Medulla oblongata (tissue), 1 donor: ENCODE measurements at regions not wholly inside any gene's neighbourhood (a gene's known extent, or its start where the extent isn't known, plus 50 kb on each side); places are given as distances from the start of the nearest gene placed in this dataset.
"Not testable (repeated sequence)": the region's sequence is repeated elsewhere in the genome, so short reads cannot be mapped to it uniquely, and the experiment has no call there.

Experiments used
- DNase-seq: peaks from one replicate; pipeline ENCODE4 v3.0.0-alpha.2; 2015; ENCODE audit errors: extremely low spot score

DNA sequence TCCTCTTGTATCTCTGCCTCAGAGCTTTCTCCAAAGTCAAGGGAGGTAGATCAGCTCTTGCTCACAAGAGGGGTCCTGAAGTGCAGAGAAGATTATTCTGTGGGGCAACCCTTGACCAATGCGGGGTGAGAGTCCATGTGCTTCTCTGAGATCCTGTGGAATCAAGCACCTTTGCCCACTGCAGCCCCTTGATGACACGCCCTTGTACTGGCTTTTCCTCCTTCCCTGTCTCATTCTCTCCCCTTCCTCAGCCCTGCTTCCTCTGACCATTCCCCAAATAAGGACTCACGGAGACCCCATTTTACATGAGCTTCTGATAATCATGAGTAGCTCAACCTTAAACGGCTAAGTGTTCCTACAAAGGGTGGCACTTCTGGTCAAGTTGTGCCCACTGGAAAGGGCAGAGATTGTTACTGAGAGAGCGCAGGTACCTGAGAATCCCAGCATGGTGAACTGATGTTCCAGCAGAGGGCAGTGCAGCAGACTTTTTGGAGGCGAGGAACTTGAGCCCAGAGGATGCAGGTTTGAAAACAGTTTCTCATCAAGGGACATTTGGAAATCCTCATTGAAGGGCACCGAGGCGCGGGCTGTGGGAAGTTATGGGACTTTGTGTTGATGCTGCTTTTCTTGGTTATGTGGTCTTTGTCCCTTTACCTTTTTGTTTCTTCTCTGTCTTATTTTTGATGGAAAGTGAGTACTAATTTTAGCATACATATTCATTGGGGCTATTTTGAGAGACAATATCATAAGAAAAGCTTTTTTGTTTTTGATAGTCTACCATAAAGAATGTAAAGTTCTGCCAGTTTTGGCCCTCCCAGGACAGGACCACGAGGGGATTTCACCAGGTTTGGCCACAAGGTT is 201.3 kb downstream of the RBM46 start:
- DNase-seq = peak; percentile 58

DNA sequence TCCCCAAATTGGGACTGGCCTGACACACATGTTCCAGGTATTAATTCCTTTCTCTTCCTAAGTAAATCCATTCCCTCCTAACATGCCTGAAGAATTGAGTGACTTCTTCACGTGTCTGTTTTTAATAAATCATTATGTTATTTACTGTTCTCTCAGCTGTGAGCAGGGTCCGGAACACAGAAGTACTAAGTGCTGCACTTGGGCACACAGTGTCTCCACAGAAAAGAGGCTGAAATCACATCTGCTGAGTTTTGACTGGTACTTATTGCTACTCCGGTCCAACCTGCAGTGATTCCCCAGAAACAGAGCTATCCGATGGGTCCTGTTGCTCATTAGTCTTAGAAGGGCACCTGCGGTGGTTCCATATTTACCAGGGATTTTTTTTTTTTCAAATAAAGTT is 202.6 kb downstream of the RBM46 start:
- no peak for DNase-seq

DNA sequence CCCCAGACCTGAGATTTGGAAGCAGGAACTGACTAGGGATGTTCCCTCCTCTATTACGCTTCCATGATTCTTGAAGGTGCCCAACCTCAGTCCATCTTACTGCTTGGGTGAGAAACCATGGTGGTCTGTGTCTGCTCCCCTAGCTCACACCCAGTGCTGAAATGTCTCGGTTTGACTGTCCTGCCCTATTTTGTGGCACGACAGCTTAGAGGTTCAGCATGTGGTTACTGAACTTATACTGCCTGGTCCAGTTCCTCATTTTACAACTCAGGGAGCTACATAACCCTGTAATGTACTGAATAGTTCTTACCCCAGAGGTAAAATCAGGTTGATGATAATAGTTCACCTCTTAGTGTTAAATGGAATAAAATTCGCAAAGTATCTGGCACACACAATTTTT is 203.1 kb downstream of the RBM46 start:
- no peak for DNase-seq

DNA sequence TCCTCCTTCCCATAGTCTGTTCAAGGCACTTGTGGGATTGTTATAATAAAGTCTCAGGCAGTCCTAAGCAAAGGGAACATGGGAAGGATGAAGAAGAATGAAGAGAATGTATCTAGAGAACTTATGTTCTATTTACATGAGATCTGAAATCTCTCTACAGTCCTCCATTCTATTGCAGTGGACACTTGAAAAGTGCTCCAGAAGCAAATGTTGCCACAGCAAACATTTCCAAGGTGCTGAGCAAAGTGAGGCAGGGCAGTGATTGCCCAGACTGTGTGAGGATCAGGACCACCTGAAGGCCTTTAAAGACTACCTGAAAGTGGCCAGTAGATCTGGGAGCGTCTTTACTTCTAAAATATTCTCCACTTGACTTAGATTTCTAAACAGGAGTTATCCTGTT is 203.5 kb downstream of the RBM46 start:
- no peak for DNase-seq

DNA sequence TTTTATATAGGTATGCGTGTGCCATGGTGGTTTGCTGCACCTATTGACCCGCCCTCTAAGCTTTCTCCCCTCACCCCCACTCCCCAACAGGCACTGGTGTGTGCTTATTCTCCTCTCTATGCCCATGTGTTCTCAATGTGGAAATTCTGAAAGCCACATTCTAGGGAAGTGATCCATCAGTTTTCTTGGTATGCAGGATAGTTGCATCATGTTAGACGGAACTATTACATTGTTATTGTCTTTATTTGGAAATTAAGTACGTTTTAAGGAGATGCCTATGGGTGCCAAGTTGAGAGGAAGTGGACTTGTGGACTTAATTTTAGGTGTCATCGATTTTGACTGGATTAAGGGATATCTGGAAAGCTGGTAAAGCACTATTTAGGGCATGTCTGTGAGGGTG is 204.6 kb downstream of the RBM46 start:
- DNase-seq = no peak

DNA sequence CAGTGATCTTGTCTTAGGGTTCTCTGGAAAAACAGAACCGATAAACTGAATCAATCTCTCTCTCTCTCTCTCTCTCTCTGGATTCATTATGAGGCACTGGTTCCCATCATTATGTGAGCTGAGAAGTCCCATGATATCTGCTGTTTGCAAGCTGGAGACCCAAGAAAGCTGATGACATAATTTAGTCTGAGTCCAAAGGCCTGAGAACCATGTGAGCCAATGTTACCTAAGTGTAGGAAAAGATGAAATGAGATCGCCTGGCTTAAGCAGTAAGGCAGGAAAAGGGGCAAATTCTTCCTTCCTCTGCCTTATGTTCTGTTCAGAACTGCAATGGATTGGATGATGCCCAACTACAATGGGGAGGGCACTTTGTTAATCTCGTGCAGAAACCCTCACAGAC is 207.4 kb downstream of the RBM46 start:
- DNase-seq = no peak

DNA sequence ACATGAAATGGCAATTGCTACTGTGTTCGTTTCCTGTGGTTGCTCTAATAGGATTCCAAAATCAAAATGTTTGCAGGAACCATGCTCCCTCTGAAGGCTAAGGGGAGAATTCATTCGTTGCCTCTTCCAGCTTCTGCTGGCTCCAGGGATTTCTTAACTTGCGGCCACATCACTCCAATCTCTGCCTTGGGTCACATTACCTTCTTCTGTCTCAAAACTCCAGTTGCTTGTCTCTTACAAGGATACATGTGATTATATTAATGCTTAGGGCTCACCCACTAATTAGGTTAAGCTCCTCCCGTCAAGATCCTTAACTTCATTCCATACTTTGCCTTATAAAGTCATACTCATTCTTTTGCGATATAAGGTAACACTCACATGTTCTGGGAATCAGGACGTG is 208.4 kb downstream of the RBM46 start:
- no peak for DNase-seq

DNA sequence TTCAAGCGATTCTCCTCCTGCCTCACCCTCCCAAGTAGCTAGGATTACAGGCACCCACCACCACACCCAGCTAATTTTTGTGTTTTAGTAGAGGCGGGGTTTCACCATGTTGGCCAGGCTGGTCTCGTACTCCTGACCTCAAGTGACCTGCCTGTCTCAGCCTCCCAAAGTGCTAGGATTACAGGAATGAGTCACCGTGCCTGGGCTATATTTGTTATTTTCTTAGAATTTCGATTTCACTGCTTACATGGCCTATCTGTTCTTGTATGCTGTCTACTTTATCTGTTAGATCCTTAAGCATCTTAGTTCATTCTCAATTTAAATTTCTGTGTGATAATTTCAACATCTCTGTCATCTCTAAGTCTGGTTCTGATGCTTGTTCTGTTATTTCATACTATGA is 210.6 kb upstream of the NPY2R start:
- not testable (repeated sequence) for DNase-seq

DNA sequence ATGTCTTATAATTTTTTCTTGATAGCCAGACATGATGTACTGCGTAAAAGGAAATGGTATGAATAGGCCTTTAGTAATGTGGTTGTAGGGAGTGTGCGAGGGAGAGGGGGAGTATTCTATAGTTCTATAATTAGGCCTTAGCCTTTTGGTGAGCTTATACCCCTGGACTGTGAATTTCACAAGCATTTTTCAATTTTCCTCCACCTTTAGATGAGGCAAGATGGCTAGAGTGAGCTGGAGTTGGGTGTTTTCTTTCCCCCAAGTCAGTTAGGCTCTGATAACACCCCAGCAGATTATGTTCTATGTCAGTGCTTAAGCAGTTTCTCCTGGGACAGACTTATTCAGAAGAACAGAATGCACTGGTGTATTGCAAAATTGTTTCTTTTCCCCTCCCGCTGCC is 210.2 kb upstream of the NPY2R start:
- DNase-seq = no peak

DNA sequence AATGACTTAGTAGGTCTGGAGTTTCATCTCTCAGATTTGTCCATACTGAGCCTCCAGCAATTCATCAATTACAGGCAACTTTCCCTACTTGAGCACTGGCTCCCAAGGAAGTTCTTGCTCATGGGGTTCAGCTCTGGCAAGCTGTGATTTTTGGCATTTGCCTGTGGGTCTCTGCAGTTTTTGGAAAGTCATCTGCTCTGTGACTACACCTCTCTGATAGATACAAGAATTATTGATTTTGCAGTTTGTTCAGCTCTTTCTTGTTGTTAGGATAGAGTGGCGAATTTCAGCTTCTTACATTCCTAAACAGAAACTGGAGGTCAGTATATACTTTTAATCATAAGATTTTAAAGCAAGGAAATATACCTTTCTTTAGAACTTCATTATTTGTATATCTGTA is 209.7 kb upstream of the NPY2R start:
- no peak for DNase-seq

DNA sequence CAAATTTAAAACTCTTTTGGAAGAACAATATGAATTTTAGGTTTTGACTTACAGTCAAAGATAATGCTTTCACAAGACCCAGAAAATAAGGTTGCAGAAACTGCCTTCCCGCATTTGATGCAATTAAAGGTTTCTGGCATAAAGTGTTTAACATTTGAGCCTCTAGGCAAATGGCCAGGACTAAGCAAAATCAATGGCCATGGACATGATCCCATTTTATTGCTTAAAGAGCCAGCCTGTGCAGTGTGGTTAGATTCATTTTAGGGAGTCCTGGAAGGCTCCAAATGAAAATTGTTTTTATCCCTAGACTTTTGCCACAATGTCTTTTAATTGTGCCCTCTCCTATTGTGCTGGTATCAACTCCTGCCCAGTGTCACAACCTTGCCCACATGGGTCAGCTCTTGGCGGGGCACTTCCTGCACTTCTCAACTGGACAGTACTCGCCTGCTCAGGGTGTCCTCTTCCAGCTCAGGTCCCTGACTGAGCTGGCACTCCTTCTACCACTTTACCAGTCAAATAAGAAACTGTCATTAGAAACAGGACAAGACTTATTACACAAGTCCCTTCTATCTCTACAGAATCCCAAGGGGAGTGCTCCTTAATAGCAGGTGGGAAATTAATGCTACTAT is 208.4 kb upstream of the NPY2R start:
- no peak for DNase-seq

DNA sequence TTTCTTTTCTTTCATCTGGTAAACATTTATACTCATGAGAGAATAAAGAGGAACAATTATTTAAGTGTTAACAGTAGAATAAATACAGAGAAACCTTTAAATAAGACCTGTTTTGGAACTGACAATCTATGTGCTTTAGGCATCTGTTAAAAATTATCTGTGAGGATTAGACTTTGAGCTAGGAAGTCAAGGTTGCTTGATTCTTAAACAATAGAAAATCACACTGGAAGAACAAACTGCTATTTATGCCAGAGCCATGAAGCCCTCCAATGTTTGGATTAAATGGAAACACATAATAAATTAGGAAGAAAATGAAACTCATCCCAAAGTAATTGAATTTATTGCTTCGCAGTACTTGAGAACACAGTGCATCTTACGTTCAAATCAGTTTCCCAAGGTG is 207.2 kb upstream of the NPY2R start:
- DNase-seq = no peak

DNA sequence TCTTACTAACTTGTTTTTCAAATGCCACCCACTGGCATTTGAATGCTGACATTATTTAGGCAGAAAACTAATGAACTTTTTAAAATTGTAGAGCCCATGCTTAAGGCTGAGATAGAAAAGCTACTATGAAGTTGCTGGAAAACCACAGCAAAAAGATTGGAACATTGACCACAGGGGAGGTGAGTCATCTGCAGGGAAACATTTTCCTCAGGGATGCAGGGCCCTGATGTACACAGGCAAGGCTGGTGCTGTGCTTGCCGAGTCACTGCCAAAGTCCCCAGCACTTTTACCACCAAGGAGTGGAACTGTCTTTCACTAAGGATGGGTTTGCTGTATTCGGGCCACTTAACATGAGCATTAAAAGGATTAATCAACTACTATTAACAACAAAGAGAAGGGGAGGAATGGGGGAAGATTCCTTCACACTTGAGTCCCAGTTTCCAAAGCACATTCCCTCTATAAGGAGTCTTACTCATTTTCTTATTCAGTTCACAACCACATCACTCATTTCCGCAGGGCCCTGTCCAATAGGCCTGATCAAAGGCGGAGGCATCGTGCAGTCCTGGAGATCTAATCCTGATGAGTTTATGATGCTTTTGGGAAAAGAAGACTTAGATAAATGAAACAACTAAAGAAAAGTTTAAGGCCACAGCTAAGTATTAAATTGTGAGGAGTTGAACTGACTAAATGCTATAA is 202.9 kb upstream of the NPY2R start:
- DNase-seq = no peak

DNA sequence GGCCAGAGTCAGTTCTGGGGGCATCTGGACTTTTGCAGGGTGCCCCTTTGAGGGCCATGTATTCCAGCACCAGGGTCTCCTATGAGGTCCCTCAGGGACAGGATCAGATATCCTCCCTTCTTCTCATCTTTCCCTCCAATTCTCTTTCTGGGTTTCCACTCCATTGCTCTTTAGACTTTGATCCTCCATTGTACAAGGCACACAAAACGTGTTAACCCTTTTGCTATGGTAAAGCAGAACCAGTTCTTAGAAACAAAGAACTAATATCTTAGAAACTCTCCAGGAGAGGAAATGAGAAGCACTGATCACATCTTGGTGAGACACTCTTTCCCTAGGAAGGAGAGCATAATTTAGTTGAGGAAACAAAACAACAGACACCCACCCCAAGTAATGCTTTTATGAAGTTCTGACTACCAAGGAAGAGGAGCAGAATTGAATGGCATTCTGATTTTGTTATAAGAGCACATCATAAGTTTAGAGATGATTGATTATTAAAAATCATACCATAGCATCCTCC is 200.7 kb upstream of the NPY2R start:
- DNase-seq = no peak

DNA sequence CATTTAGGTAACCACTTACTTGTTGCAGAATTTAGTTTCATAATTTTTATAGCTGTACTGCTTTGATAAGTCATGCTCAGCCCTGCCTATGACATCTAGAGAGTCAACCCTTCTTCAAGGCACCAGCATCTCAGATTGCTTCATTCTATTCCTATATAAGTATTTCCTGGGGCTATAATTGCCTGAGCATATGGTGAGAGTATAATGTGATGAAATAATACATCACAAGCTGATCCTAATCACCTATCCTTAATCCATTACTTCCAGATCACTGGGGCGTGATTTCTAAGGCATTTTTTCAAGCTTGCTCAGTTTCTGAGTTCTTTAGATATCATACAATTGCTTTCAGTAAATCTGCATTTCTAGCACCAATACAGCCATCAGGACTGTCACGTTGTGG is 200.0 kb upstream of the NPY2R start:
- no peak for DNase-seq

DNA sequence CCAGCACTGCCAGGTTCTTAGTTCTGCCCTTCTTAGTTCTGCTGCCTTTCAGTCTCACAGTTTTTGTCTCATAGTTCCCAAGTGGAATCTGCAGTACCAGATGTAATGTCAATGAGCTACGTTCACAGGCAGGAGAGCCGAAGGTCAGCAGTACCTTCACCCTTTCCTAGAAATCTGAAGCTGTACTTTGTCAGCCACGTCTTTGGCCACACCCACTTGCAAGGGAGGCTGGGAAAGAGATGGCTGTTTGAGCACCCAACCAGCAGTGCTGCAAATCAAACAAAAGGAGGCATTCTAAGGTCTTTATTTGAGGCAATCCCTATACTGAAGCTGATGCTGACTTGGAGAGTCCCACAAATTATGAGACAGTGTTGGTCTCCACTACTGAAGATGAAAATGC is 199.1 kb upstream of the NPY2R start:
- no peak for DNase-seq

DNA sequence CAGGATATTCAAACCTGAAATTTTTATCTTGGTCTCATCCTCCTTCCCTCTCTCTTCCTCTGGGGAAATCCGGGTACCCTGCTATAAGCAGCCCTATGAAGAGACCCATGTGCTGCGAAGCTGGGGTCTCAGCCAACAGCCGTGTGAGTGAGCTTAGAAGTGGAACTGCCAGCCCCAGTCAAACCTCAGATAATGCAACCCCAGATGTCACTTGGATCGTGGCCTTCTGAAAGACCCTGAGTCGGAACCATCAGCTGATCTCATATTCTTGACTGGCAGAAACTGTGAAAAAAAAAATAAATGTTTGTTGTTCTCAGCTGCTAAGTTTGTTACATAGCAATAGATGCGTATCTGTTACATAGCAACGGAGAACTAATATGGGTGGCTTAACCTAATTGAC is 198.1 kb upstream of the NPY2R start:
- no peak for DNase-seq

DNA sequence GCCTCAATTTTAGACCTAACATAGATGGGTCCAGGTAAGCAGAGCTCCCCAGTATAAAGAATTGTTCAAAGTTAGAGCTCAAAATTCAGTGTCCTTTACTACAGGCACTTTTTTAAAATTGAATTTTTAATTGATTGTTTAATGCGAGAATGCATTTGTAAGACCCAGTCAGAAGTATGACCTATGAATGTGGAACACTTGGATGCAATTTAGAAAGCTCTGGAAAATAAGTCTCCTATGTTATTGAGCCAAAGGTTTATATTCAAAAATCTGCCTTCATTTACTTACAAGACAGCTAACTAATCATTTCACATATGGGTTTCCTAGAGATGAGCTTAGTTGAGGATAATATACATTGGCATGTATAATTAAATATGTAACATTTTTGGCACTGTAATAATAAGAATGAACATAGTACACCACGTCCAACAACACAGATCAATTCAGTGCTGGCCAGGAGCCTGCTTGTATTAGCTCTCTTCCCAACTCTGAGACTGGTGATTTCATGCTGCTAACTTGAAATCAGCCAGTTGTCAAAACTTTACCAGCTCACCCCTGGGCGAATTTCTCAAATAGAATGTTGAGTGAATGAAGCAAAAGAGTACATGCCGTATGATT is 197.2 kb upstream of the NPY2R start:
- DNase-seq = no peak

DNA sequence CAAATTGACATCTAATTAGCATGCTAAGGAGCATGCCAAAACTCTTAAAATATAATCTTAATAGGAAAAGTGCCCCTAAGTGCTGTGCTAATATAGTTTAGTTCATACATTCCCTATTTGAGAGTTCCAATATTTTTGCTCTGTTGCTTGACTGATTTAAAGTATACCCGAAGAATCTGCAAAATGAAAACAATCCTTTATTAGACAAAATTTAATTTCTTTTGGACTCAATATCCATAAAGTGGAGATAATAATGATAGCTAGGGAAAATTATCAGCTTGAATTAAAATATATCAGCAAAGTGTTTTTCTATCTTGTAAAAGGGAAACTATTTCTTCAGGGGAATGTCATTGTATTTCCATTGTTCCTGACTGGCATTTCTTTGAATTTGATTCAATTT is 196.0 kb upstream of the NPY2R start:
- no peak for DNase-seq

DNA sequence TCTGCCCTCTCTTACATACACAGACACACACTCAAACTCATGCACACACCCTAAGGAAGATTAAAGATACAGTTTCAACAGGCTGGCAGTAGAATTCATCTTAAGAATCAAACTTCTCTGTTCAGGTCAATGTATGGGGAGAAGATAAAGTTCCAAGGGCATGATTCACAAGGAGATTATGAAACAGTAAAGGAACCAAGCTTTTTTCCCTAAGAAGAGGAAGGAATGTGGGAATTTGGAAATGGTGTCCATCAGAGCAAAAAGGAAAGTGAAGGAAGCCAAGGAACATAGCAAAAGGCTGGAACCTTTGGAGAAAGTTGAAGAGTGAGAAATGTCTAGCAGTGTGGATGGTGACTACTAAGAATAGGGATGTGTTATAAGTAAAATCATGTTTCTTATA is 191.0 kb upstream of the NPY2R start:
- DNase-seq = no peak

DNA sequence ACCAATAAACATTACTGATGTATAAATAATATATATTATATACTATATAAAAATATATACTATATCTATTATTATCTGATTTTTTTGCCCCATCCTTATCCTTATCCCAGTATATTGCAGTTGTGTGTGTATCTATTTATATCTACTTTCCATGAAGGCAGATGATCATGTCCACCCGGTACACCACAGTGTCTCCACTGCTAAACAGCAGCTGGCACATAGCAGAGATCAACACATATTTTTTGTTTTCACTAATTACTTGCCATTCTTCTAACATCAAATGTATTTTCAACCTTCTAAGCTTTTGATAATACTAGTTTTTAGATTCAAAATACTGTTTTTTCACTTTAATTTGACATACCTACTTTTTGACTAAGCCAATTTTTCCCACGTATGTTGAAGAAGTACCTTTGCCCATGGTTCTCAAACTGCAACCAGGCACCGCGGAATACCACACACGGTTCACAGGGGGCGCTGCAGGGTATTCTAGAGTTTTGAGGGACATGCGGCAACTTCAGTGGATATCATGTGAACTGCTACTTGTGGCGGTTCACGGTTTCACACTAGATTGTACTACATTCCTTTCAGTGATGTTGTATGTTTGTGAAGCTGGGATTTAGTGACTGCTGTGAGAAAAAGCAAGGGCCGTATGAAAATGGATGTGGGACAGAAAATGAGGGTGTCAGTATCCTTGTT is 182.5 kb upstream of the NPY2R start:
- DNase-seq = peak; percentile 40

DNA sequence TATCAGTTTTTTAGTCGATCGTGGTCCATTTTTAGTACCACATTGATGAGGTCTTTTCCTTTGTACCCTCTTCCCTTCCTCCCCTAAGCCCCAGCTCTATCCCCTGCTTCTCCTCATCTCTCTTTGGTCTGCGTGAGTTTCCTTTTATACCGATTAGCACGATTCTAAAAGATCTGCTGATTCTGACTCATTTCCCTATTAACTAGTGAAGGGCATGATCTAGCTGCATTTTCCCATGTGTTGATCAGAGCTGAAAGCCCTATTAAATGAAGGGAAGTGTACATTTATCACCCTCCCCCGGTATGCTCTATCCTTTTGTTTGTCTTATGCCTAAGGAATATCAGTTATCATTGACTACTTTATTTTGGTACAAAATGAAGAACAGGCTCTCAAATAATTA is 181.7 kb upstream of the NPY2R start:
- no peak for DNase-seq
